ENCODE measurements at regions not wholly inside any gene's neighbourhood (a gene's known extent, or its start where the extent isn't known, plus 50 kb on each side); places are given as distances from the start of the nearest gene placed in this dataset.
"Not testable (repeated sequence)": the region's sequence is repeated elsewhere in the genome, so short reads cannot be mapped to it uniquely, and the experiment has no call there.

- H3K4me3 ChIP-seq (ENCODE audit: low read length) = peak overlapping the region; percentile 56
- no peaks in the 10 kb centered on the region for H3K9me3 ChIP-seq (ENCODE audit: control insufficient read depth, low read length)
- H3K4me1 ChIP-seq (ENCODE audit: control insufficient read depth, insufficient read depth, low read length) = no peaks in the 10 kb centered on the region
- H3K27me3 ChIP-seq (replicated peaks; ENCODE audit: control insufficient read depth, insufficient read depth, low read length) = no peaks in the 10 kb centered on the region
- no peak for DNase-seq (ENCODE audit: low read depth)
- no peak overlapping the region for H3K9ac ChIP-seq (ENCODE audit: low read length)
- H3K36me3 ChIP-seq (ENCODE audit: control insufficient read depth, insufficient read depth, low read length, severe bottlenecking) = no peaks in the 10 kb centered on the region
These were observed 990.4 kb downstream of the GBE1 start for GRCh38 chr3:80771085-80771484.

- DNase-seq (ENCODE audit: low read depth) = no peak
- H3K4me1 ChIP-seq (ENCODE audit: control insufficient read depth, insufficient read depth, low read length) = no peaks in the 10 kb centered on the region
- no peaks in the 10 kb centered on the region for H3K36me3 ChIP-seq (ENCODE audit: control insufficient read depth, insufficient read depth, low read length, severe bottlenecking)
- H3K27me3 ChIP-seq (replicated peaks; ENCODE audit: control insufficient read depth, insufficient read depth, low read length) = no peaks in the 10 kb centered on the region
- no peak overlapping the region for H3K9ac ChIP-seq (ENCODE audit: low read length)
- peak overlapping the region; percentile 56 for H3K4me3 ChIP-seq (ENCODE audit: low read length)
- no peaks in the 10 kb centered on the region for H3K9me3 ChIP-seq (ENCODE audit: control insufficient read depth, low read length)
These were observed 991.1 kb downstream of the GBE1 start for GRCh38 chr3:80770106-80771074.

GRCh38 chr3:80769683-80770082, 991.8 kb downstream of the GBE1 start:
- Histone ChIP-seq H3K36me3 (ENCODE audit: control insufficient read depth, insufficient read depth, low read length, severe bottlenecking) (no peaks in the 10 kb centered on the region), H3K9ac (ENCODE audit: low read length) (no peak overlapping the region), H3K9me3 (ENCODE audit: control insufficient read depth, low read length) (no peaks in the 10 kb centered on the region), H3K27me3 (replicated peaks; ENCODE audit: control insufficient read depth, insufficient read depth, low read length) (no peaks in the 10 kb centered on the region), H3K4me3 (ENCODE audit: low read length) (no peak overlapping the region), H3K4me1 (ENCODE audit: control insufficient read depth, insufficient read depth, low read length) (no peaks in the 10 kb centered on the region)
- no peak for DNase-seq (ENCODE audit: low read depth)

GRCh38 chr3:80767604-80768003, 993.8 kb downstream of the GBE1 start:
- no peaks in the 10 kb centered on the region for H3K27me3 ChIP-seq (replicated peaks; ENCODE audit: control insufficient read depth, insufficient read depth, low read length)
- H3K9me3 ChIP-seq (ENCODE audit: control insufficient read depth, low read length) = no peaks in the 10 kb centered on the region
- H3K4me1 ChIP-seq (ENCODE audit: control insufficient read depth, insufficient read depth, low read length) = no peaks in the 10 kb centered on the region
- no peak overlapping the region for H3K9ac ChIP-seq (ENCODE audit: low read length)
- no peak for DNase-seq (ENCODE audit: low read depth)
- H3K36me3 ChIP-seq (ENCODE audit: control insufficient read depth, insufficient read depth, low read length, severe bottlenecking) = no peaks in the 10 kb centered on the region
- H3K4me3 ChIP-seq (ENCODE audit: low read length) = no peak overlapping the region

GRCh38 chr3:80754969-80755368, 987.2 kb upstream of the ROBO1 start:
- H3K4me1 ChIP-seq (ENCODE audit: control insufficient read depth, insufficient read depth, low read length) = no peaks in the 10 kb centered on the region
- no peak for DNase-seq (ENCODE audit: low read depth)
- no peaks in the 10 kb centered on the region for H3K27me3 ChIP-seq (replicated peaks; ENCODE audit: control insufficient read depth, insufficient read depth, low read length)
- no peak overlapping the region for H3K9ac ChIP-seq (ENCODE audit: low read length)
- no peak overlapping the region for H3K4me3 ChIP-seq (ENCODE audit: low read length)
- H3K9me3 ChIP-seq (ENCODE audit: control insufficient read depth, low read length) = no peaks in the 10 kb centered on the region
- no peaks in the 10 kb centered on the region for H3K36me3 ChIP-seq (ENCODE audit: control insufficient read depth, insufficient read depth, low read length, severe bottlenecking)

GRCh38 chr3:80753021-80753420, 985.2 kb upstream of the ROBO1 start:
- no peak for DNase-seq (ENCODE audit: low read depth)
- Histone ChIP-seq H3K4me3 (ENCODE audit: low read length) (no peak overlapping the region), H3K9me3 (ENCODE audit: control insufficient read depth, low read length) (no peaks in the 10 kb centered on the region), H3K27me3 (replicated peaks; ENCODE audit: control insufficient read depth, insufficient read depth, low read length) (no peaks in the 10 kb centered on the region), H3K36me3 (ENCODE audit: control insufficient read depth, insufficient read depth, low read length, severe bottlenecking) (no peaks in the 10 kb centered on the region), H3K9ac (ENCODE audit: low read length) (no peak overlapping the region), H3K4me1 (ENCODE audit: control insufficient read depth, insufficient read depth, low read length) (no peaks in the 10 kb centered on the region)

GRCh38 chr3:80750637-80751036, 982.8 kb upstream of the ROBO1 start:
- H3K9me3 ChIP-seq (ENCODE audit: control insufficient read depth, low read length) = no peaks in the 10 kb centered on the region
- no peaks in the 10 kb centered on the region for H3K27me3 ChIP-seq (replicated peaks; ENCODE audit: control insufficient read depth, insufficient read depth, low read length)
- no peaks in the 10 kb centered on the region for H3K4me1 ChIP-seq (ENCODE audit: control insufficient read depth, insufficient read depth, low read length)
- H3K4me3 ChIP-seq (ENCODE audit: low read length) = no peak overlapping the region
- H3K36me3 ChIP-seq (ENCODE audit: control insufficient read depth, insufficient read depth, low read length, severe bottlenecking) = no peaks in the 10 kb centered on the region
- H3K9ac ChIP-seq (ENCODE audit: low read length) = no peak overlapping the region
- DNase-seq (ENCODE audit: low read depth) = no peak

- no peaks in the 10 kb centered on the region for H3K27me3 ChIP-seq (replicated peaks; ENCODE audit: control insufficient read depth, insufficient read depth, low read length)
- H3K9me3 ChIP-seq (ENCODE audit: control insufficient read depth, low read length) = no peaks in the 10 kb centered on the region
- peaks cover 10% of the 10 kb centered on the region for H3K4me1 ChIP-seq (ENCODE audit: control insufficient read depth, insufficient read depth, low read length)
- H3K4me3 ChIP-seq (ENCODE audit: low read length) = no peak overlapping the region
- no peak overlapping the region for H3K9ac ChIP-seq (ENCODE audit: low read length)
- no peaks in the 10 kb centered on the region for H3K36me3 ChIP-seq (ENCODE audit: control insufficient read depth, insufficient read depth, low read length, severe bottlenecking)
- DNase-seq (ENCODE audit: low read depth) = no peak
These were observed 967.1 kb upstream of the ROBO1 start for GRCh38 chr3:80734920-80735319.

GRCh38 chr3:80734483-80734882, 966.7 kb upstream of the ROBO1 start:
- peaks cover 10% of the 10 kb centered on the region for H3K4me1 ChIP-seq (ENCODE audit: control insufficient read depth, insufficient read depth, low read length)
- no peak overlapping the region for H3K4me3 ChIP-seq (ENCODE audit: low read length)
- no peak for DNase-seq (ENCODE audit: low read depth)
- no peaks in the 10 kb centered on the region for H3K27me3 ChIP-seq (replicated peaks; ENCODE audit: control insufficient read depth, insufficient read depth, low read length)
- H3K36me3 ChIP-seq (ENCODE audit: control insufficient read depth, insufficient read depth, low read length, severe bottlenecking) = no peaks in the 10 kb centered on the region
- no peak overlapping the region for H3K9ac ChIP-seq (ENCODE audit: low read length)
- H3K9me3 ChIP-seq (ENCODE audit: control insufficient read depth, low read length) = no peaks in the 10 kb centered on the region

- H3K4me1 ChIP-seq (ENCODE audit: control insufficient read depth, insufficient read depth, low read length) = peaks cover 10% of the 10 kb centered on the region
- no peaks in the 10 kb centered on the region for H3K27me3 ChIP-seq (replicated peaks; ENCODE audit: control insufficient read depth, insufficient read depth, low read length)
- H3K4me3 ChIP-seq (ENCODE audit: low read length) = no peak overlapping the region
- H3K36me3 ChIP-seq (ENCODE audit: control insufficient read depth, insufficient read depth, low read length, severe bottlenecking) = no peaks in the 10 kb centered on the region
- no peaks in the 10 kb centered on the region for H3K9me3 ChIP-seq (ENCODE audit: control insufficient read depth, low read length)
- peak; percentile 51 for DNase-seq (ENCODE audit: low read depth)
- no peak overlapping the region for H3K9ac ChIP-seq (ENCODE audit: low read length)
These were observed 965.9 kb upstream of the ROBO1 start for GRCh38 chr3:80733522-80734176.

- not testable (repeated sequence) for H3K4me3 ChIP-seq (ENCODE audit: low read length); H3K9ac ChIP-seq (ENCODE audit: low read length); H3K4me1 ChIP-seq (ENCODE audit: control insufficient read depth, insufficient read depth, low read length); H3K27me3 ChIP-seq (replicated peaks; ENCODE audit: control insufficient read depth, insufficient read depth, low read length); H3K36me3 ChIP-seq (ENCODE audit: control insufficient read depth, insufficient read depth, low read length, severe bottlenecking); DNase-seq (ENCODE audit: low read depth); H3K9me3 ChIP-seq (ENCODE audit: control insufficient read depth, low read length)
These were observed 959.8 kb upstream of the ROBO1 start for GRCh38 chr3:80727561-80727960.

Data from adipocyte (in vitro differentiated cells).